ENCODE measurements at regions not wholly inside any gene's neighbourhood (a gene's known extent, or its start where the extent isn't known, plus 50 kb on each side); places are given as distances from the start of the nearest gene placed in this dataset.

- TF ChIP-seq CTCF (conservative IDR thresholded peaks at IDR 0.05; ENCODE audit: low read depth, low read length) (no peak), EZH2phosphoT487 (IDR thresholded peaks at IDR 0.05; ENCODE audit: borderline replicate concordance, low read length) (no peak)
Observed at GRCh38 chr5:133761632-133762031, 149.3 kb upstream of the FSTL4 start.

All from PC-3 (cell line).